Embryonic facial prominence (tissue), 1 donor: ENCODE measurements at regions not wholly inside any gene's neighbourhood (a gene's known extent, or its start where the extent isn't known, plus 50 kb on each side); places are given as distances from the start of the nearest gene placed in this dataset.
"Not testable (repeated sequence)": the region's sequence is repeated elsewhere in the genome, so short reads cannot be mapped to it uniquely, and the experiment has no call there.

Experiments used
- DNase-seq: peaks from one replicate; pipeline ENCODE4 v3.0.0-alpha.2; 2016; ENCODE audit errors: extremely low spot score

GRCh38 chr7:125256446-125256845 lies 326.8 kb upstream of the POT1 start:
- DNase-seq: no peak

- no peak for DNase-seq
Observed at GRCh38 chr7:125255810-125256209, 326.2 kb upstream of the POT1 start.

GRCh38 chr7:125254566-125254965 lies 324.9 kb upstream of the POT1 start:
- no peak for DNase-seq

GRCh38 chr7:125253452-125254190 lies 324.0 kb upstream of the POT1 start:
- DNase-seq: no peak

GRCh38 chr7:125247514-125248098 lies 318.0 kb upstream of the POT1 start:
- DNase-seq: no peak

GRCh38 chr7:125246706-125247105 lies 317.1 kb upstream of the POT1 start:
- DNase-seq: no peak

GRCh38 chr7:125241548-125241947 lies 311.9 kb upstream of the POT1 start:
- no peak for DNase-seq

GRCh38 chr7:125222596-125222995 lies 293.0 kb upstream of the POT1 start:
- DNase-seq: no peak

- DNase-seq: no peak
Observed at GRCh38 chr7:125218076-125218475, 288.5 kb upstream of the POT1 start.

GRCh38 chr7:125201002-125201401 lies 271.4 kb upstream of the POT1 start:
- no peak for DNase-seq

- DNase-seq: no peak
Observed at GRCh38 chr7:125197731-125198393, 268.2 kb upstream of the POT1 start.

GRCh38 chr7:125195156-125195555 lies 265.5 kb upstream of the POT1 start:
- no peak for DNase-seq

- DNase-seq: no peak
Observed at GRCh38 chr7:125193263-125193662, 263.6 kb upstream of the POT1 start.

GRCh38 chr7:125184801-125185200 lies 255.2 kb upstream of the POT1 start:
- DNase-seq: no peak

- not testable (repeated sequence) for DNase-seq
Observed at GRCh38 chr7:125181569-125182267, 252.1 kb upstream of the POT1 start.

GRCh38 chr7:125173571-125173970 lies 243.9 kb upstream of the POT1 start:
- DNase-seq: no peak

GRCh38 chr7:125169088-125169487 lies 239.5 kb upstream of the POT1 start:
- no peak for DNase-seq

- no peak for DNase-seq
Observed at GRCh38 chr7:125154930-125155329, 225.3 kb upstream of the POT1 start.

GRCh38 chr7:125149151-125149550 lies 219.5 kb upstream of the POT1 start:
- no peak for DNase-seq

GRCh38 chr7:125147047-125147446 lies 217.4 kb upstream of the POT1 start:
- DNase-seq: no peak

GRCh38 chr7:125136755-125137532 lies 207.3 kb upstream of the POT1 start:
- no peak for DNase-seq

- no peak for DNase-seq
Observed at GRCh38 chr7:125136341-125136740, 206.7 kb upstream of the POT1 start.
